ENCODE measurements at regions not wholly inside any gene's neighbourhood (a gene's known extent, or its start where the extent isn't known, plus 50 kb on each side); places are given as distances from the start of the nearest gene placed in this dataset.

DNA sequence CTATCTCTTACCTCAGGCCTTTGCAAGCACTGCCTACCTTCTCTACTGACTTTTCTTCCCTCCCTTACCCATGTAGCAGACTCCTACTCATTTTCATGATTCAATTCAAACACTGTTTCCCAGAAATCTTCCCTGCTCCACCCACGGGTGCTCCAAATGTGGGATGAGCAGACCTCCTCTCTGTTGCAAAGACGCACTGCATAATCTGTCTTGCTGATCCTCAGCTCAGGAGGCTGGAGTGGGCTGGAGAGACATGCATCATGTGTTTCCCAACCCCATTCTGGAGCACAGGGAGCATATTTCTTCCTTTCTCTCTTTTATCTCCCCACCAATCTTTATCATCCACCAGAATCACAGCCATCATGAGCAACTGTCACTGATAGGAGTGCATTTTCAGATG, 459.9 kb upstream of the NFIA start:
- TF ChIP-seq, protein P1, sequence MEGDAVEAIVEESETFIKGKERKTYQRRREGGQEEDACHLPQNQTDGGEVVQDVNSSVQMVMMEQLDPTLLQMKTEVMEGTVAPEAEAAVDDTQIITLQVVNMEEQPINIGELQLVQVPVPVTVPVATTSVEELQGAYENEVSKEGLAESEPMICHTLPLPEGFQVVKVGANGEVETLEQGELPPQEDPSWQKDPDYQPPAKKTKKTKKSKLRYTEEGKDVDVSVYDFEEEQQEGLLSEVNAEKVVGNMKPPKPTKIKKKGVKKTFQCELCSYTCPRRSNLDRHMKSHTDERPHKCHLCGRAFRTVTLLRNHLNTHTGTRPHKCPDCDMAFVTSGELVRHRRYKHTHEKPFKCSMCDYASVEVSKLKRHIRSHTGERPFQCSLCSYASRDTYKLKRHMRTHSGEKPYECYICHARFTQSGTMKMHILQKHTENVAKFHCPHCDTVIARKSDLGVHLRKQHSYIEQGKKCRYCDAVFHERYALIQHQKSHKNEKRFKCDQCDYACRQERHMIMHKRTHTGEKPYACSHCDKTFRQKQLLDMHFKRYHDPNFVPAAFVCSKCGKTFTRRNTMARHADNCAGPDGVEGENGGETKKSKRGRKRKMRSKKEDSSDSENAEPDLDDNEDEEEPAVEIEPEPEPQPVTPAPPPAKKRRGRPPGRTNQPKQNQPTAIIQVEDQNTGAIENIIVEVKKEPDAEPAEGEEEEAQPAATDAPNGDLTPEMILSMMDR (IDR thresholded peaks at IDR 0.05; ENCODE audit: poor library complexity, severe bottlenecking) = no peak
- no peak for TF ChIP-seq POLR2AphosphoS5 (IDR thresholded peaks at IDR 0.05)
- TF ChIP-seq, protein P2, sequence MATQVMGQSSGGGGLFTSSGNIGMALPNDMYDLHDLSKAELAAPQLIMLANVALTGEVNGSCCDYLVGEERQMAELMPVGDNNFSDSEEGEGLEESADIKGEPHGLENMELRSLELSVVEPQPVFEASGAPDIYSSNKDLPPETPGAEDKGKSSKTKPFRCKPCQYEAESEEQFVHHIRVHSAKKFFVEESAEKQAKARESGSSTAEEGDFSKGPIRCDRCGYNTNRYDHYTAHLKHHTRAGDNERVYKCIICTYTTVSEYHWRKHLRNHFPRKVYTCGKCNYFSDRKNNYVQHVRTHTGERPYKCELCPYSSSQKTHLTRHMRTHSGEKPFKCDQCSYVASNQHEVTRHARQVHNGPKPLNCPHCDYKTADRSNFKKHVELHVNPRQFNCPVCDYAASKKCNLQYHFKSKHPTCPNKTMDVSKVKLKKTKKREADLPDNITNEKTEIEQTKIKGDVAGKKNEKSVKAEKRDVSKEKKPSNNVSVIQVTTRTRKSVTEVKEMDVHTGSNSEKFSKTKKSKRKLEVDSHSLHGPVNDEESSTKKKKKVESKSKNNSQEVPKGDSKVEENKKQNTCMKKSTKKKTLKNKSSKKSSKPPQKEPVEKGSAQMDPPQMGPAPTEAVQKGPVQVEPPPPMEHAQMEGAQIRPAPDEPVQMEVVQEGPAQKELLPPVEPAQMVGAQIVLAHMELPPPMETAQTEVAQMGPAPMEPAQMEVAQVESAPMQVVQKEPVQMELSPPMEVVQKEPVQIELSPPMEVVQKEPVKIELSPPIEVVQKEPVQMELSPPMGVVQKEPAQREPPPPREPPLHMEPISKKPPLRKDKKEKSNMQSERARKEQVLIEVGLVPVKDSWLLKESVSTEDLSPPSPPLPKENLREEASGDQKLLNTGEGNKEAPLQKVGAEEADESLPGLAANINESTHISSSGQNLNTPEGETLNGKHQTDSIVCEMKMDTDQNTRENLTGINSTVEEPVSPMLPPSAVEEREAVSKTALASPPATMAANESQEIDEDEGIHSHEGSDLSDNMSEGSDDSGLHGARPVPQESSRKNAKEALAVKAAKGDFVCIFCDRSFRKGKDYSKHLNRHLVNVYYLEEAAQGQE (IDR thresholded peaks at IDR 0.05; ENCODE audit: borderline replicate concordance) = no peak
